Liver (tissue), 8 donors: ENCODE measurements at regions not wholly inside any gene's neighbourhood (a gene's known extent, or its start where the extent isn't known, plus 50 kb on each side); places are given as distances from the start of the nearest gene placed in this dataset.

Experiments used
- DNase-seq: peaks from one replicate; pipeline ENCODE4 v3.0.0-alpha.2; 2017; ENCODE audit warnings: low spot score
- H3K27ac ChIP-seq, 2 donors: one replicate each; pipeline ENCODE4 v1.7.0; 2013; ENCODE audit warnings: inconsistent platforms in 2 of 2, low read length in 2 of 2, control low read depth in 1 of 2, low read depth in 1 of 2, mild to moderate bottlenecking in 1 of 2
- H3K27me3 ChIP-seq, 4 donors: one replicate each; pipeline versions ENCODE4 v1.6.1 to v1.7.0; 2013; ENCODE audit warnings: low read length in 3 of 4, inconsistent platforms in 1 of 4, mild to moderate bottlenecking in 1 of 4, moderate library complexity in 1 of 4; ENCODE audit not compliant: control insufficient read depth in 4 of 4, insufficient read depth in 4 of 4
- H3K36me3 ChIP-seq, 4 donors: one replicate each; pipeline versions ENCODE4 v1.6.1 to v1.7.0; 2013; ENCODE audit warnings: low read length in 3 of 4, mild to moderate bottlenecking in 3 of 4, low read depth in 1 of 4, moderate library complexity in 1 of 4; ENCODE audit not compliant: control insufficient read depth in 4 of 4, insufficient read depth in 3 of 4
- H3K4me1 ChIP-seq, 4 donors: one replicate each; pipeline versions ENCODE4 v1.6.1 to v1.7.0; 2013; ENCODE audit warnings: low read length in 3 of 4, mild to moderate bottlenecking in 3 of 4, moderate library complexity in 1 of 4; ENCODE audit not compliant: control insufficient read depth in 4 of 4, insufficient read depth in 4 of 4
- H3K4me3 ChIP-seq, 3 donors: one replicate each; pipeline versions ENCODE4 v1.6.1 to v1.7.0; 2013; ENCODE audit warnings: low read length in 3 of 3, control low read depth in 1 of 3, low read depth in 1 of 3, mild to moderate bottlenecking in 1 of 3
- H3K9ac ChIP-seq, 2 donors: one replicate each; pipeline ENCODE4 v1.7.0; 2013; ENCODE audit warnings: low read length in 2 of 2, mild to moderate bottlenecking in 2 of 2, moderate library complexity in 2 of 2, control low read depth in 1 of 2, low read depth in 1 of 2
- H3K9me3 ChIP-seq, 4 donors: one replicate each; pipeline versions ENCODE4 v1.6.1 to v1.7.0; 2013; ENCODE audit warnings: low read length in 3 of 4; ENCODE audit not compliant: control insufficient read depth in 4 of 4
- EGR1 ChIP-seq, 2 donors: IDR thresholded peaks; 2 replicates each; pipeline ENCODE4 v1.6.1; 2016 to 2018; ENCODE audit warnings: antibody characterized with exemption in 2 of 2, low read depth in 2 of 2
- FOXA1 ChIP-seq: IDR thresholded peaks from 2 replicates; pipeline ENCODE4 v1.6.1; 2016; ENCODE audit warnings: antibody characterized with exemption
- FOXA2 ChIP-seq: IDR thresholded peaks from 2 replicates; pipeline ENCODE4 v1.6.1; 2016; ENCODE audit warnings: antibody characterized with exemption
- GABPA ChIP-seq, 2 donors: IDR thresholded peaks in 1 of 2; conservative IDR thresholded peaks in 1 of 2; 2 replicates each; pipeline ENCODE4 v1.6.1; 2016; ENCODE audit warnings: antibody characterized with exemption in 2 of 2, mild to moderate bottlenecking in 1 of 2, moderate library complexity in 1 of 2
- HNF4A ChIP-seq, 2 donors: conservative IDR thresholded peaks; 2 replicates each; pipeline ENCODE4 v1.6.1; 2016; ENCODE audit warnings: antibody characterized with exemption in 2 of 2, mild to moderate bottlenecking in 2 of 2
- HNF4G ChIP-seq: IDR thresholded peaks from 2 replicates; pipeline ENCODE4 v1.6.1; 2016; ENCODE audit warnings: antibody characterized with exemption
- JUND ChIP-seq, 2 donors: IDR thresholded peaks; 2 replicates each; pipeline ENCODE4 v1.6.1; 2016; ENCODE audit warnings: antibody characterized with exemption in 2 of 2
- NR2F2 ChIP-seq: IDR thresholded peaks from 2 replicates; pipeline ENCODE4 v1.6.1; 2016; ENCODE audit warnings: antibody characterized with exemption
- RAD21 ChIP-seq, 2 donors: IDR thresholded peaks; 2 replicates each; pipeline ENCODE4 v1.6.1; 2016; ENCODE audit warnings: antibody characterized with exemption in 2 of 2, mild to moderate bottlenecking in 2 of 2
- REST ChIP-seq: IDR thresholded peaks from 2 replicates; pipeline ENCODE4 v1.6.1; 2016; ENCODE audit warnings: antibody characterized with exemption, mild to moderate bottlenecking
- RXRA ChIP-seq, 2 donors: IDR thresholded peaks; 2 replicates each; pipeline ENCODE4 v1.6.1; 2017 to 2018; ENCODE audit warnings: antibody characterized with exemption in 2 of 2, mild to moderate bottlenecking in 1 of 2
- SP1 ChIP-seq: IDR thresholded peaks from 2 replicates; pipeline ENCODE4 v1.6.1; 2018; ENCODE audit warnings: antibody characterized with exemption, mild to moderate bottlenecking
- TAF1 ChIP-seq: conservative IDR thresholded peaks from 2 replicates; pipeline ENCODE4 v1.6.1; 2016; ENCODE audit warnings: antibody characterized with exemption, mild to moderate bottlenecking
- YY1 ChIP-seq: IDR thresholded peaks from 2 replicates; pipeline ENCODE4 v1.6.1; 2016; ENCODE audit warnings: antibody characterized with exemption, mild to moderate bottlenecking
- WGBS: extraction: QIAGEN DNeasy Blood & Tissue Kit; methylation state at CpG from one replicate; pipeline ENCODE4 v1.1.7; 2013; 5-methylcytosine and 5-hydroxymethylcytosine counted together
- TF ChIP-seq, protein P1 (sequence below): IDR thresholded peaks from 2 replicates; pipeline ENCODE4 v1.6.1; 2016; ENCODE audit warnings: antibody characterized with exemption
- TF ChIP-seq, protein P2 (sequence below): fragments of 150-350 bp; IDR thresholded peaks from 2 replicates; pipeline ENCODE4 v1.5.1; 2017; ENCODE audit warnings: improper control_type of control experiment, low read depth, low read length; ENCODE audit not compliant: missing input control
- TF ChIP-seq, protein P3 (sequence below): IDR thresholded peaks from 2 replicates; pipeline ENCODE4 v1.6.1; 2016; ENCODE audit warnings: antibody characterized with exemption
- donor health status: healthy.
- donor health status: healthy.
- donor health status: healthy.
- donor health status: healthy.
- donor health status: healthy.

GRCh38 chr16:82514262-82514661 is 112.5 kb upstream of the CDH13 start:
- no peak overlapping the region for H3K9ac ChIP-seq
- H3K36me3 ChIP-seq, result no peaks in the 10 kb centered on the region
- peaks cover 0 to 3% (median 0%) of the 10 kb centered on the region in 4 donors for H3K27me3 ChIP-seq
- no peak for DNase-seq
- no peak overlapping the region for H3K4me3 ChIP-seq
- 83% methylated on average over 4 of the region's 4 CpGs for WGBS
- no peaks in the 10 kb centered on the region for H3K9me3 ChIP-seq
- H3K4me1 ChIP-seq, result no peaks in the 10 kb centered on the region
- TF ChIP-seq RXRA (IDR thresholded peaks at IDR 0.05), result no peak
- no peak for TF ChIP-seq RAD21 (IDR thresholded peaks at IDR 0.05)
- TF ChIP-seq, protein P1, sequence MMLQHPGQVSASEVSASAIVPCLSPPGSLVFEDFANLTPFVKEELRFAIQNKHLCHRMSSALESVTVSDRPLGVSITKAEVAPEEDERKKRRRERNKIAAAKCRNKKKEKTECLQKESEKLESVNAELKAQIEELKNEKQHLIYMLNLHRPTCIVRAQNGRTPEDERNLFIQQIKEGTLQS, result no peak
- TF ChIP-seq EGR1 (IDR thresholded peaks at IDR 0.05; ENCODE audit: low read depth in 2 of 2), result no peak
- no peak for TF ChIP-seq HNF4A (conservative IDR thresholded peaks at IDR 0.05)
- no peak for TF ChIP-seq REST
- TF ChIP-seq, protein P2, sequence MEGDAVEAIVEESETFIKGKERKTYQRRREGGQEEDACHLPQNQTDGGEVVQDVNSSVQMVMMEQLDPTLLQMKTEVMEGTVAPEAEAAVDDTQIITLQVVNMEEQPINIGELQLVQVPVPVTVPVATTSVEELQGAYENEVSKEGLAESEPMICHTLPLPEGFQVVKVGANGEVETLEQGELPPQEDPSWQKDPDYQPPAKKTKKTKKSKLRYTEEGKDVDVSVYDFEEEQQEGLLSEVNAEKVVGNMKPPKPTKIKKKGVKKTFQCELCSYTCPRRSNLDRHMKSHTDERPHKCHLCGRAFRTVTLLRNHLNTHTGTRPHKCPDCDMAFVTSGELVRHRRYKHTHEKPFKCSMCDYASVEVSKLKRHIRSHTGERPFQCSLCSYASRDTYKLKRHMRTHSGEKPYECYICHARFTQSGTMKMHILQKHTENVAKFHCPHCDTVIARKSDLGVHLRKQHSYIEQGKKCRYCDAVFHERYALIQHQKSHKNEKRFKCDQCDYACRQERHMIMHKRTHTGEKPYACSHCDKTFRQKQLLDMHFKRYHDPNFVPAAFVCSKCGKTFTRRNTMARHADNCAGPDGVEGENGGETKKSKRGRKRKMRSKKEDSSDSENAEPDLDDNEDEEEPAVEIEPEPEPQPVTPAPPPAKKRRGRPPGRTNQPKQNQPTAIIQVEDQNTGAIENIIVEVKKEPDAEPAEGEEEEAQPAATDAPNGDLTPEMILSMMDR, result no peak
- TF ChIP-seq SP1, result no peak
- TF ChIP-seq, protein P3, sequence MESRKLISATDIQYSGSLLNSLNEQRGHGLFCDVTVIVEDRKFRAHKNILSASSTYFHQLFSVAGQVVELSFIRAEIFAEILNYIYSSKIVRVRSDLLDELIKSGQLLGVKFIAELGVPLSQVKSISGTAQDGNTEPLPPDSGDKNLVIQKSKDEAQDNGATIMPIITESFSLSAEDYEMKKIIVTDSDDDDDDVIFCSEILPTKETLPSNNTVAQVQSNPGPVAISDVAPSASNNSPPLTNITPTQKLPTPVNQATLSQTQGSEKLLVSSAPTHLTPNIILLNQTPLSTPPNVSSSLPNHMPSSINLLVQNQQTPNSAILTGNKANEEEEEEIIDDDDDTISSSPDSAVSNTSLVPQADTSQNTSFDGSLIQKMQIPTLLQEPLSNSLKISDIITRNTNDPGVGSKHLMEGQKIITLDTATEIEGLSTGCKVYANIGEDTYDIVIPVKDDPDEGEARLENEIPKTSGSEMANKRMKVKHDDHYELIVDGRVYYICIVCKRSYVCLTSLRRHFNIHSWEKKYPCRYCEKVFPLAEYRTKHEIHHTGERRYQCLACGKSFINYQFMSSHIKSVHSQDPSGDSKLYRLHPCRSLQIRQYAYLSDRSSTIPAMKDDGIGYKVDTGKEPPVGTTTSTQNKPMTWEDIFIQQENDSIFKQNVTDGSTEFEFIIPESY, result no peak
- no peak for TF ChIP-seq NR2F2
- no peak for TF ChIP-seq TAF1
- no peak for TF ChIP-seq GABPA (IDR thresholded peaks at IDR 0.05 in 1 of 2, conservative IDR thresholded peaks at IDR 0.05 in 1 of 2)
- TF ChIP-seq FOXA2, result no peak
- TF ChIP-seq YY1, result no peak
- no peak for TF ChIP-seq FOXA1
- TF ChIP-seq JUND (IDR thresholded peaks at IDR 0.05), result no peak
- no peak overlapping the region for H3K27ac ChIP-seq

DNA sequence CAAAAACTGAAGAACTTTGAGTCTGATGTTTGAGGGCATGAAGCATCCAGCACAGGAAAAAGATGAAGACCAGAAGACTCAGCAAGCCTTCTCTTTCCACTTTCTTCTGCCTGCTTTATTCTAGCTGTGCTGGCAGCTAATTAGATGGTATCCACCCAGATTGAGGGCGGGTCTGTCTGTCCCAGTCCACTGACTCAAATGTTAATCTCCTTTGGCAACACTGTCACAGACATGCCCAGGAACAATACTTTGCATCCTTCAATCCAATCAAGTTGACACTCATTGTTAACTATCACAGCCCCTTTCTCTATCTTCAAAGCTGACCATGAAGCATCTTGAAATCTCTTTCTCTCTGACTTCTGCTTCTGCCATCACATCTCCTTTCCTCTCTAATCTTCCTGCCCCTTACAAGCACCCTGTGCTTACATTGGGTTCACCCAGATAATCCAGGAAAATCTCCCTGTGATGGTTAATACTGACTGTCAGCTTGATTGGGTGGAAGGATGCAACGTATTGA is 115.9 kb upstream of the CDH13 start:
- Histone ChIP-seq H3K4me1 (no peaks in the 10 kb centered on the region), H3K27me3 (peaks cover 0 to 3% (median 0%) of the 10 kb centered on the region in 4 donors), H3K36me3 (no peaks in the 10 kb centered on the region), H3K9me3 (peaks cover 2 to 12% (median 4%) of the 10 kb centered on the region in 4 donors), H3K9ac (no peak overlapping the region), H3K4me3 (no peak overlapping the region), H3K27ac (no peak overlapping the region)
- 66% methylated on average over 2 of the region's 2 CpGs for WGBS
- TF ChIP-seq HNF4A (conservative IDR thresholded peaks at IDR 0.05) (no peak), HNF4G (no peak), SP1 (no peak), FOXA1 (no peak), GABPA (IDR thresholded peaks at IDR 0.05 in 1 of 2, conservative IDR thresholded peaks at IDR 0.05 in 1 of 2) (no peak)
- no peak for DNase-seq
